Karpas-422 (cell line): ENCODE measurements at regions not wholly inside any gene's neighbourhood (a gene's known extent, or its start where the extent isn't known, plus 50 kb on each side); places are given as distances from the start of the nearest gene placed in this dataset.
"Not testable (repeated sequence)": the region's sequence is repeated elsewhere in the genome, so short reads cannot be mapped to it uniquely, and the experiment has no call there.

Experiments
- DNase-seq: peaks from one replicate; pipeline ENCODE4 v3.0.0-alpha.2; 2015
- H2AFZ ChIP-seq: fragments of 200-600 bp; sonication (generic); 2 replicates; pipeline ENCODE4 v1.6.1; 2014; ENCODE audit warnings: antibody characterized with exemption, low read length, mixed read lengths
- H3K27ac ChIP-seq: fragments of 200-600 bp; sonication (generic); 2 replicates; pipeline ENCODE4 v1.5.1; 2014; ENCODE audit warnings: mild to moderate bottlenecking, low read length, moderate library complexity
- H3K27me3 ChIP-seq: fragments of 200-600 bp; sonication (generic); 2 replicates; pipeline ENCODE4 v1.6.1; 2014; ENCODE audit warnings: low read length, mixed read lengths
- H3K36me3 ChIP-seq: fragments of 200-600 bp; sonication (generic); 2 replicates; pipeline ENCODE4 v1.6.1; 2014; ENCODE audit warnings: low read length, mixed read lengths; ENCODE audit not compliant: insufficient read depth
- H3K4me1 ChIP-seq: fragments of 200-600 bp; sonication (generic); 2 replicates; pipeline ENCODE4 v1.6.1; 2014; ENCODE audit warnings: mild to moderate bottlenecking, low read length, mixed read lengths
- H3K4me2 ChIP-seq: fragments of 200-600 bp; sonication (generic); 2 replicates; pipeline ENCODE4 v1.6.1; 2014; ENCODE audit warnings: low read length, low read depth, mild to moderate bottlenecking; ENCODE audit not compliant: poor library complexity, severe bottlenecking
- H3K4me3 ChIP-seq: fragments of 200-600 bp; sonication (generic); 2 replicates; pipeline ENCODE4 v1.5.1; 2014; ENCODE audit warnings: mild to moderate bottlenecking, antibody characterized with exemption, low read length, mixed read lengths
- H3K79me2 ChIP-seq: fragments of 200-600 bp; sonication (generic); 2 replicates; pipeline ENCODE4 v1.6.1; 2014; ENCODE audit warnings: mild to moderate bottlenecking, low read length, mixed read lengths
- H3K9ac ChIP-seq: fragments of 200-600 bp; sonication (generic); 2 replicates; pipeline ENCODE4 v1.6.0; 2014; ENCODE audit warnings: low read length
- H3K9me2 ChIP-seq: fragments of 200-600 bp; sonication (generic), shearing (Covaris generic); replicated peaks from 2 replicates; pipeline ENCODE4 v1.6.0; 2014; ENCODE audit warnings: mild to moderate bottlenecking, low read length, moderate library complexity; ENCODE audit not compliant: insufficient read depth
- H3K9me3 ChIP-seq: fragments of 300-700, 200-600 bp; sonication (generic); 2 replicates; pipeline ENCODE4 v1.6.1; 2014; ENCODE audit warnings: low read length, mixed read lengths
- H4K20me1 ChIP-seq: fragments of 200-600 bp; sonication (generic); 2 replicates; pipeline ENCODE4 v1.6.1; 2014; ENCODE audit warnings: mild to moderate bottlenecking, antibody characterized with exemption, low read length, low read depth; ENCODE audit not compliant: insufficient read depth

- no peak for DNase-seq
- Histone ChIP-seq H3K9me2 (no peaks in the 10 kb centered on the region), H3K27ac (no peak overlapping the region)
Measured at GRCh38 chr11:23611726-23612125, 751.5 kb upstream of the CCDC179 start.

DNA sequence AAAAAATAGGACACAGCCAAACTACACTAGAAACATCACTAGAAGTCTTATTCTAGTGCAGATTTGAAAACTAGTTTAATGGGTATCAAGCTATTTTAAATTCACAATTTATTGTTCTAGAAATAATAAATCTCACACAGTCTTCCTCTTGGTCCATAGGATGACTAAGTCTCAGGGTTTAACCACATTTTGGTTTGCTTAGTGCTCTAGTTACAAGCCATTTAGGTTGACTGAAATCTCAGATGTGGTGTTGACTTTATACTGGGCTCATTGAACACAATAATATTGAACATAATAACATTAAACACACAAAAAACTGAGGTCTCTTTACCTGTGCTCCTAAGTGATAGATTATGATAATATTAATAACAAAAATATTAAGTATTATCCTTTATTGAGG is 760.3 kb upstream of the CCDC179 start:
- Histone ChIP-seq H3K4me1 (no peaks in the 10 kb centered on the region), H4K20me1 (no peaks in the 10 kb centered on the region), H3K79me2 (no peaks in the 10 kb centered on the region), H3K9me2 (no peaks in the 10 kb centered on the region), H3K36me3 (no peaks in the 10 kb centered on the region), H3K9ac (no peak overlapping the region), H3K4me2 (no peak overlapping the region), H3K4me3 (no peak overlapping the region), H3K27me3 (no peaks in the 10 kb centered on the region), H2AFZ (no peak overlapping the region), H3K27ac (no peak overlapping the region), H3K9me3 (peaks cover 22% of the 10 kb centered on the region)
- no peak for DNase-seq

More at GRCh38 chr11:23611726-23612125, 751.5 kb upstream of the CCDC179 start:
- no peaks in the 10 kb centered on the region for H3K4me1 ChIP-seq
- H3K36me3 ChIP-seq, result no peaks in the 10 kb centered on the region
- H3K9me3 ChIP-seq, result peaks cover 18% of the 10 kb centered on the region; the same call in 1 of the 2 replicates
- no peaks in the 10 kb centered on the region for H4K20me1 ChIP-seq
- no peak overlapping the region for H3K4me2 ChIP-seq
- no peaks in the 10 kb centered on the region for H3K79me2 ChIP-seq
- no peak overlapping the region for H2AFZ ChIP-seq
- no peaks in the 10 kb centered on the region for H3K27me3 ChIP-seq
- H3K4me3 ChIP-seq, result no peak overlapping the region
- no peak overlapping the region for H3K9ac ChIP-seq

- no peaks in the 10 kb centered on the region for H3K36me3 ChIP-seq
- H3K4me1 ChIP-seq, result no peaks in the 10 kb centered on the region
- H3K9me3 ChIP-seq, result peaks cover 13% of the 10 kb centered on the region
- no peak overlapping the region for H3K4me3 ChIP-seq
- no peaks in the 10 kb centered on the region for H4K20me1 ChIP-seq
- H3K27ac ChIP-seq, result no peak overlapping the region
- no peaks in the 10 kb centered on the region for H3K79me2 ChIP-seq
- no peak for DNase-seq
- no peak overlapping the region for H3K9ac ChIP-seq
- no peaks in the 10 kb centered on the region for H3K27me3 ChIP-seq
- H2AFZ ChIP-seq, result no peak overlapping the region
- H3K4me2 ChIP-seq, result no peak overlapping the region
- H3K9me2 ChIP-seq, result no peaks in the 10 kb centered on the region
Measured at GRCh38 chr11:23632293-23632692, 772.0 kb upstream of the CCDC179 start.

GRCh38 chr11:23644443-23644842 is 784.2 kb upstream of the CCDC179 start:
- Histone ChIP-seq H3K9me2 (no peaks in the 10 kb centered on the region), H3K27ac (no peak overlapping the region), H3K79me2 (no peaks in the 10 kb centered on the region), H3K27me3 (no peaks in the 10 kb centered on the region), H4K20me1 (no peaks in the 10 kb centered on the region), H3K36me3 (no peaks in the 10 kb centered on the region), H3K9ac (no peak overlapping the region), H3K4me3 (no peak overlapping the region), H3K4me2 (no peak overlapping the region), H3K9me3 (peaks cover 31% of the 10 kb centered on the region), H3K4me1 (no peaks in the 10 kb centered on the region), H2AFZ (no peak overlapping the region)
- no peak for DNase-seq

DNA sequence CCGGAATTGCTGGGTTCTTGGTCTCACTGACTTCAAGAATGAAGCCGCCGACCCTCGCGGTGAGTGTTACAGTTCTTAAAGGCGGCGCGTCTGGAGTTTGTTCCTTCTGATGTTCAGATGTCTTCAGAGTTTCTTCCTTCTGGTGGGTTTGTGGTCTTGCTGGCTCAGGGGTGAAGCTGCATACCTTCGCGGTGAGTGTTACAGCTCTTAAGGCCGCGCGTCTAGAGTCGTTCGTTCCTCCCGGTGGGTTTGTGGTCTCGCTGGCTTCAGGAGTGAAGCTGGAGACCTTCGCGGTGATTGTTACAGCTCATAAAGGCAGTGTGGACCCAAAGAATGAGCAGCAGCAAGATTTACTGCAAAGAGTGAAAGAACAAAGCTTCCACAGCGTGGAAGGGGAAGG is 792.1 kb upstream of the CCDC179 start:
- not testable (repeated sequence) for H3K27ac ChIP-seq, H4K20me1 ChIP-seq, H3K36me3 ChIP-seq, H3K27me3 ChIP-seq, H3K9me2 ChIP-seq, DNase-seq, H3K4me1 ChIP-seq, H3K4me3 ChIP-seq, H3K9ac ChIP-seq, H2AFZ ChIP-seq, H3K79me2 ChIP-seq, H3K4me2 ChIP-seq
- H3K9me3 ChIP-seq, result peaks cover 26% of the 10 kb centered on the region

DNA sequence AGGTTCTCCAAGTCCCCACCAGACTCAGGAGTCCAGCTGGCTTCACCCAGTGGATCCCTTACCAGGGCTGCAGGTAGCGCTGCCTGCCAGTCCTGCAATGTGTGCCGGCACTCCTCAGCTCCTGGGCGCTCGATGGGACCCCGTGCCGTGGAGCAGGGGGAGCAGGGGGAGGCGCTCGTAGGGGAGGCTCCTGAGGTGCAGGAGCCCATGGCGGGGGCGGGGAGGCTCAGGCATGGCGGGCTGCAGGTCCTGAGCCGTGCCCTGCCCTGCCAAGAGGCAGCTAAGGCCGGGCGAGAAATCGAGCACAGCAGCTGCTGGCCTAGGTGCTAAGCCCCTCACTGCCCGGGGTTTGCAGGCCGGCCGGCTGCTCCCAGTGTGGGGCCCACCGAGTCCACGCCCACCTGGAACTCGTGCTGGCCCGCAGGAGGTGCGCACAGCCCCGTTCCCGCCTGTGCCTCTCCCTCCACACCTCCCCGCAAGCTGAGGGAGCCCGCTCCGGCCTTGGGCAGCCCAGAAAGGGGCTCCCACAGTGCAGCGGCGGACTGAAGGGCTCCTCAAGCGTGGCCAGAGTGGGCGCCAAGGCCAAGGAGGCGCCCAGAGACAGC is 792.9 kb upstream of the CCDC179 start:
- no peaks in the 10 kb centered on the region for H3K36me3 ChIP-seq

GRCh38 chr11:23668324-23668723 is 808.0 kb upstream of the CCDC179 start:
- H3K4me2 ChIP-seq, result no peak overlapping the region
- H3K36me3 ChIP-seq, result no peaks in the 10 kb centered on the region
- H3K9me3 ChIP-seq, result peaks cover 22% of the 10 kb centered on the region
- no peak overlapping the region for H3K4me3 ChIP-seq
- H3K9me2 ChIP-seq, result no peaks in the 10 kb centered on the region
- H2AFZ ChIP-seq, result no peak overlapping the region
- no peak for DNase-seq
- no peak overlapping the region for H3K27ac ChIP-seq
- no peak overlapping the region for H3K9ac ChIP-seq
- H3K4me1 ChIP-seq, result no peaks in the 10 kb centered on the region
- no peaks in the 10 kb centered on the region for H4K20me1 ChIP-seq
- H3K27me3 ChIP-seq, result no peaks in the 10 kb centered on the region
- H3K79me2 ChIP-seq, result no peaks in the 10 kb centered on the region

More for the DNA sequence above, 792.9 kb upstream of the CCDC179 start:
- Histone ChIP-seq H3K4me2 (no peak overlapping the region), H4K20me1 (no peaks in the 10 kb centered on the region), H3K27ac (no peak overlapping the region), H3K4me3 (no peak overlapping the region), H3K79me2 (no peaks in the 10 kb centered on the region), H2AFZ (no peak overlapping the region), H3K27me3 (no peaks in the 10 kb centered on the region), H3K4me1 (no peaks in the 10 kb centered on the region), H3K9ac (no peak overlapping the region), H3K9me2 (no peaks in the 10 kb centered on the region), H3K9me3 (peaks cover 22% of the 10 kb centered on the region)
- DNase-seq, result no peak

- H3K79me2 ChIP-seq, result no peaks in the 10 kb centered on the region
- H3K9ac ChIP-seq, result no peak overlapping the region
- H3K9me3 ChIP-seq, result peaks cover 10% of the 10 kb centered on the region
- no peak for DNase-seq
- H2AFZ ChIP-seq, result no peak overlapping the region
- H3K9me2 ChIP-seq, result no peaks in the 10 kb centered on the region
- H3K4me2 ChIP-seq, result no peak overlapping the region
- H3K27me3 ChIP-seq, result no peaks in the 10 kb centered on the region
- no peak overlapping the region for H3K27ac ChIP-seq
- H4K20me1 ChIP-seq, result no peaks in the 10 kb centered on the region
- no peaks in the 10 kb centered on the region for H3K4me1 ChIP-seq
- no peaks in the 10 kb centered on the region for H3K36me3 ChIP-seq
- H3K4me3 ChIP-seq, result no peak overlapping the region
Measured at GRCh38 chr11:23673366-23673765, 813.1 kb upstream of the CCDC179 start.

- H4K20me1 ChIP-seq, result no peaks in the 10 kb centered on the region
- H3K9me2 ChIP-seq, result no peaks in the 10 kb centered on the region
- H3K4me2 ChIP-seq, result no peak overlapping the region
- no peak overlapping the region for H3K9ac ChIP-seq
- H2AFZ ChIP-seq, result no peak overlapping the region
- no peaks in the 10 kb centered on the region for H3K79me2 ChIP-seq
- H3K9me3 ChIP-seq, result peaks cover 10% of the 10 kb centered on the region
- no peak for DNase-seq
- H3K4me3 ChIP-seq, result no peak overlapping the region
- H3K36me3 ChIP-seq, result no peaks in the 10 kb centered on the region
- H3K4me1 ChIP-seq, result no peaks in the 10 kb centered on the region
- no peak overlapping the region for H3K27ac ChIP-seq
- no peaks in the 10 kb centered on the region for H3K27me3 ChIP-seq
Measured at GRCh38 chr11:23674866-23675265, 814.6 kb upstream of the CCDC179 start.
